Upper lobe of left lung (tissue), 6 donors: ENCODE measurements at regions not wholly inside any gene's neighbourhood (a gene's known extent, or its start where the extent isn't known, plus 50 kb on each side); places are given as distances from the start of the nearest gene placed in this dataset.

Source experiments
- ATAC-seq, 2 donors: fragments of 200-7000 bp; cut with Tn5 transposase; one replicate each; pipeline ENCODE4 v1.9.1; 2022; ENCODE audit warnings: mild to moderate bottlenecking in 2 of 2, moderate library complexity in 2 of 2; ENCODE audit not compliant: low FRiP score in 2 of 2
- DNase-seq, 2 donors: peaks; one replicate each; pipeline ENCODE4 v3.0.0-alpha.2; 2019 to 2020
- H3K27ac ChIP-seq, 4 donors: fragments of 200-600 bp; sonication (generic); one replicate each; pipeline ENCODE4 v1.5.1; 2016 to 2019
- H3K27me3 ChIP-seq, 4 donors: fragments of 200-600 bp; sonication (generic); one replicate each; pipeline ENCODE4 v1.5.1; 2017 to 2019
- H3K36me3 ChIP-seq, 4 donors: fragments of 200-600 bp; sonication (generic); one replicate each; pipeline ENCODE4 v1.5.1; 2016 to 2019
- H3K4me1 ChIP-seq, 4 donors: fragments of 200-600 bp; sonication (generic); one replicate each; pipeline ENCODE4 v1.5.1; 2018 to 2019
- H3K4me3 ChIP-seq, 4 donors: fragments of 200-600 bp; sonication (generic); one replicate each; pipeline ENCODE4 v1.5.1; 2017 to 2019; ENCODE audit warnings: mild to moderate bottlenecking in 2 of 4, moderate library complexity in 1 of 4
- H3K9me3 ChIP-seq, 4 donors: fragments of 200-600 bp; sonication (generic); one replicate each; pipeline ENCODE4 v1.5.1; 2018 to 2019
- CTCF ChIP-seq, 6 experiments: fragments of 450-650 bp in 4 of 6; fragments of 200-600 bp in 2 of 6; sonication (generic) in 2 of 6; IDR thresholded peaks; one replicate each; pipeline ENCODE4 v1.5.1; 2016 to 2019; ENCODE audit warnings: antibody characterized with exemption in 6 of 6
- EP300 ChIP-seq, 4 donors: sonication (generic); formaldehyde crosslinking; IDR thresholded peaks; one replicate each; pipeline ENCODE4 v1.5.1; 2017; ENCODE audit warnings: antibody characterized with exemption in 4 of 4, control low read depth in 2 of 4
- POLR2A ChIP-seq, 4 donors: fragments of 450-650 bp; IDR thresholded peaks; one replicate each; pipeline ENCODE4 v1.5.1; 2016 to 2017; ENCODE audit warnings: antibody characterized with exemption in 4 of 4, mild to moderate bottlenecking in 2 of 4
- POLR2AphosphoS5 ChIP-seq, 2 donors: sonication (generic); formaldehyde crosslinking; IDR thresholded peaks; one replicate each; pipeline ENCODE4 v1.5.1; 2017; ENCODE audit warnings: antibody characterized with exemption in 2 of 2
- WGBS, 2 donors: methylation state at CpG; one replicate each; pipeline ENCODE4 v1.1.5; 2017 to 2018; 5-methylcytosine and 5-hydroxymethylcytosine counted together
- donor health status: DM: no; HTN: no; CAD: no; lungs with moderate emphysema.
- donor health status: DM: no; HTN: yes; CAD: no; lungs with severe emphysema.

- Histone ChIP-seq H3K27ac (no peak overlapping the region), H3K9me3 (no peaks in the 10 kb centered on the region), H3K4me3 (no peak overlapping the region), H3K36me3 (no peaks in the 10 kb centered on the region), H3K4me1 (no peaks in the 10 kb centered on the region), H3K27me3 (no peaks in the 10 kb centered on the region)
- DNase-seq (no peak), ATAC-seq (no peak)
- TF ChIP-seq EP300 (IDR thresholded peaks at IDR 0.05) = no peak
- no peak for TF ChIP-seq CTCF (IDR thresholded peaks at IDR 0.05)
- TF ChIP-seq POLR2A (IDR thresholded peaks at IDR 0.05) = no peak
- no peak for TF ChIP-seq POLR2AphosphoS5 (IDR thresholded peaks at IDR 0.05)
Measured at GRCh38 chr1:98493469-98493868, 168.1 kb upstream of the SNX7 start.

- WGBS, 2 donors = 98 to 100% methylated on average over 1 of the region's 1 CpG
- Histone ChIP-seq H3K36me3 (no peaks in the 10 kb centered on the region), H3K4me3 (no peak overlapping the region), H3K27ac (no peak overlapping the region), H3K27me3 (no peaks in the 10 kb centered on the region), H3K4me1 (no peaks in the 10 kb centered on the region), H3K9me3 (no peaks in the 10 kb centered on the region)
- DNase-seq (no peak), ATAC-seq (no peak)
- TF ChIP-seq CTCF (IDR thresholded peaks at IDR 0.05) (no peak), POLR2AphosphoS5 (IDR thresholded peaks at IDR 0.05) (no peak), EP300 (IDR thresholded peaks at IDR 0.05) (no peak), POLR2A (IDR thresholded peaks at IDR 0.05) (no peak)
Measured at GRCh38 chr1:98490099-98490498, 171.4 kb upstream of the SNX7 start.

- no peak overlapping the region for H3K27ac ChIP-seq
- H3K27me3 ChIP-seq = no peaks in the 10 kb centered on the region
- H3K4me3 ChIP-seq = no peak overlapping the region
- 88 to 91% methylated on average over 5 of the region's 5 CpGs for WGBS, 2 donors
- DNase-seq = no peak
- H3K4me1 ChIP-seq = no peaks in the 10 kb centered on the region
- no peak for ATAC-seq
- TF ChIP-seq CTCF (IDR thresholded peaks at IDR 0.05) (no peak), EP300 (IDR thresholded peaks at IDR 0.05) (no peak)
- H3K9me3 ChIP-seq = no peaks in the 10 kb centered on the region
- H3K36me3 ChIP-seq = no peaks in the 10 kb centered on the region
Measured at GRCh38 chr1:98487620-98488019, 173.9 kb upstream of the SNX7 start.

- no peak overlapping the region for H3K27ac ChIP-seq
- no peaks in the 10 kb centered on the region for H3K4me1 ChIP-seq
- WGBS, 2 donors = 90 to 91% methylated on average over 3 of the region's 3 CpGs
Measured at GRCh38 chr1:98482611-98483010, 178.9 kb upstream of the SNX7 start.

More at GRCh38 chr1:98482611-98483010, 178.9 kb upstream of the SNX7 start:
- Histone ChIP-seq H3K4me3 (no peak overlapping the region), H3K36me3 (no peaks in the 10 kb centered on the region), H3K9me3 (no peaks in the 10 kb centered on the region), H3K27me3 (no peaks in the 10 kb centered on the region)
- no peak for DNase-seq
- no peak for TF ChIP-seq EP300 (IDR thresholded peaks at IDR 0.05)
- no peak for TF ChIP-seq POLR2AphosphoS5 (IDR thresholded peaks at IDR 0.05)
- no peak for TF ChIP-seq CTCF (IDR thresholded peaks at IDR 0.05)
- no peak for TF ChIP-seq POLR2A (IDR thresholded peaks at IDR 0.05)
- ATAC-seq = no peak
